Spleen (tissue), 11 donors: ENCODE measurements at regions not wholly inside any gene's neighbourhood (a gene's known extent, or its start where the extent isn't known, plus 50 kb on each side); places are given as distances from the start of the nearest gene placed in this dataset.

Source experiments
- DNase-seq: peaks from one replicate; pipeline ENCODE4 v3.0.0-alpha.2; 2020
- H3K27ac ChIP-seq, 8 donors: fragments of 200-600 bp; sonication (generic) in 7 of 8; 1 replicate in 4 of 8; 2 replicates in 4 of 8; pipeline versions ENCODE4 v1.5.0 to v1.8.0; 2016 to 2021; ENCODE audit warnings: inconsistent platforms in 4 of 8, mild to moderate bottlenecking in 4 of 8, moderate library complexity in 1 of 8
- H3K27me3 ChIP-seq, 7 donors: fragments of 200-600 bp; sonication (generic) in 6 of 7; replicated peaks in 1 of 7; 1 replicate in 4 of 7; 2 replicates in 3 of 7; pipeline versions ENCODE4 v1.5.0 to v1.8.0; 2016 to 2021; ENCODE audit warnings: inconsistent platforms in 3 of 7, mild to moderate bottlenecking in 1 of 7
- H3K36me3 ChIP-seq, 6 donors: fragments of 200-600 bp; sonication (generic) in 5 of 6; 1 replicate in 4 of 6; 2 replicates in 2 of 6; pipeline versions ENCODE4 v1.5.0 to v1.8.0; 2016 to 2021; ENCODE audit warnings: inconsistent platforms in 2 of 6
- H3K4me1 ChIP-seq, 6 donors: fragments of 200-600 bp; sonication (generic) in 5 of 6; 1 replicate in 3 of 6; 2 replicates in 3 of 6; pipeline versions ENCODE4 v1.5.0 to v1.8.0; 2016 to 2021; ENCODE audit warnings: inconsistent platforms in 3 of 6
- H3K4me3 ChIP-seq, 8 donors: fragments of 200-600 bp; sonication (generic) in 7 of 8; 1 replicate in 4 of 8; 2 replicates in 4 of 8; pipeline versions ENCODE4 v1.5.0 to v1.8.0; 2016 to 2021; ENCODE audit warnings: inconsistent platforms in 4 of 8, mild to moderate bottlenecking in 4 of 8, moderate library complexity in 2 of 8
- H3K9me3 ChIP-seq, 8 donors: fragments of 200-600 bp; sonication (generic) in 7 of 8; 1 replicate in 4 of 8; 2 replicates in 4 of 8; pipeline versions ENCODE4 v1.5.0 to v1.8.0; 2016 to 2021; ENCODE audit warnings: inconsistent platforms in 4 of 8
- POLR2A ChIP-seq, 3 donors: fragments of 450-650 bp; IDR thresholded peaks; one replicate each; pipeline ENCODE4 v1.5.1; 2017; ENCODE audit warnings: antibody characterized with exemption in 3 of 3, mild to moderate bottlenecking in 1 of 3
- POLR2AphosphoS5 ChIP-seq, 3 donors: sonication (generic); formaldehyde crosslinking; IDR thresholded peaks; one replicate each; pipeline ENCODE4 v1.5.1; 2017; ENCODE audit warnings: antibody characterized with exemption in 3 of 3
- WGBS, 5 donors: extraction: QIAGEN DNeasy Blood & Tissue Kit in 3 of 5; methylation state at CpG; one replicate each; pipeline versions ENCODE4 v1.1.5 to v1.1.7; 2013 to 2018; 5-methylcytosine and 5-hydroxymethylcytosine counted together
- intact Hi-C: fragments of 100-400 bp; cut with DNase I; formaldehyde crosslinking; loops from one replicate; pipeline ENCODE4 v1.15.0; 2023; ENCODE audit warnings: low total_unique reads
- TF ChIP-seq, protein P1 (sequence below), 11 experiments: fragments of 200-600 bp in 7 of 11; fragments of 450-650 bp in 4 of 11; sonication (generic) in 4 of 11; IDR thresholded peaks in 8 of 11; conservative IDR thresholded peaks in 3 of 11; 1 replicate in 7 of 11; 2 replicates in 4 of 11; pipeline versions ENCODE4 v1.4.0 to v1.8.0; 2016 to 2021; ENCODE audit warnings: antibody characterized with exemption in 11 of 11, inconsistent platforms in 4 of 11, mild to moderate bottlenecking in 1 of 11
- donor health status: healthy with polysubstance abuse.
- donor health status: DM: no; HTN: no; CAD: no; lungs with moderate emphysema.
- donor health status: DM: no; HTN: no; CAD: no.
- donor health status: Bipolar disorder and iron deficiency.
- donor health status: healthy.
- donor health status: DM: no; HTN: no; CAD: no.
- donor health status: DM: yes; HTN: yes; CAD: no.

DNA sequence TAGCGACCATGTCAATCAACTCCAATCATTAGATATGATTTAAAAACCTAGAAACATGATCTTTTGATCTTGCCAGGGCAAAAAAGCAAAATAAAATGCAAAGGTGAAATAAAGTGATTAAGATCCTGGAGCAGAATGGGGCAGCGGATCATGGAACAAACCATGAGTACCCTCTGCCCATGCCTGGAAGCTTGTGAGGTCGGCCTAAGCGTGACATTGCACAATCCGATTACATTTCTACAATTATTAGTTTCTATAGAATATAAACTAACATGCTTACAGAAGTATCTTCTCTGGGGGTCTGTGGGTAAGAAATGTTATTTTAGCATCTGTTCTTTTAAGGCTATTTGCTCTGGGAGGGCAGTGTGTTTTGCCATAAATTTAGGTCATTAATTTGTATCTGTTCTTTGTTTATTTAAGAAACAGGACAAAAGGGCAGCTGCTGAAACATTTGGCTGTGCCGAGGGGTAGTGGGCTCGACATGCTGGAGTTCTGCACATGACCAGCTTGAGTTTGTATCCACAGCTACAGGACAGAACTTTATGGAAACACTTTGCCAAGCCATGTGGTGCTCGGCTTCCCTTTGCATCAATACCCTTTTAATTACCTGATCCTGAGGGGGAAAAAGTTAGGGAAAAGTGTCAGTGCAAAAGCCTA, 55.9 kb downstream of the ZBTB18 start:
- H3K9me3 ChIP-seq: no peaks in the 10 kb centered on the region
- no peaks in the 10 kb centered on the region for H3K4me1 ChIP-seq
- TF ChIP-seq POLR2AphosphoS5 (IDR thresholded peaks at IDR 0.05) (no peak), POLR2A (IDR thresholded peaks at IDR 0.05) (no peak)
- TF ChIP-seq, protein P1, sequence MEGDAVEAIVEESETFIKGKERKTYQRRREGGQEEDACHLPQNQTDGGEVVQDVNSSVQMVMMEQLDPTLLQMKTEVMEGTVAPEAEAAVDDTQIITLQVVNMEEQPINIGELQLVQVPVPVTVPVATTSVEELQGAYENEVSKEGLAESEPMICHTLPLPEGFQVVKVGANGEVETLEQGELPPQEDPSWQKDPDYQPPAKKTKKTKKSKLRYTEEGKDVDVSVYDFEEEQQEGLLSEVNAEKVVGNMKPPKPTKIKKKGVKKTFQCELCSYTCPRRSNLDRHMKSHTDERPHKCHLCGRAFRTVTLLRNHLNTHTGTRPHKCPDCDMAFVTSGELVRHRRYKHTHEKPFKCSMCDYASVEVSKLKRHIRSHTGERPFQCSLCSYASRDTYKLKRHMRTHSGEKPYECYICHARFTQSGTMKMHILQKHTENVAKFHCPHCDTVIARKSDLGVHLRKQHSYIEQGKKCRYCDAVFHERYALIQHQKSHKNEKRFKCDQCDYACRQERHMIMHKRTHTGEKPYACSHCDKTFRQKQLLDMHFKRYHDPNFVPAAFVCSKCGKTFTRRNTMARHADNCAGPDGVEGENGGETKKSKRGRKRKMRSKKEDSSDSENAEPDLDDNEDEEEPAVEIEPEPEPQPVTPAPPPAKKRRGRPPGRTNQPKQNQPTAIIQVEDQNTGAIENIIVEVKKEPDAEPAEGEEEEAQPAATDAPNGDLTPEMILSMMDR (IDR thresholded peaks at IDR 0.05 in 8 of 11, conservative IDR thresholded peaks at IDR 0.05 in 3 of 11): no peak
- 83 to 91% (median 90%) methylated on average over 8 of the region's 8 CpGs for WGBS, 5 donors
- DNase-seq: no peak
- H3K27me3 ChIP-seq: peaks cover 0 to 13% (median 0%) of the 10 kb centered on the region in 7 donors
- no peak overlapping the region for H3K27ac ChIP-seq
- intact Hi-C loops: no loop called here
- H3K36me3 ChIP-seq: no peaks in the 10 kb centered on the region
- H3K4me3 ChIP-seq: no peak overlapping the region

DNA sequence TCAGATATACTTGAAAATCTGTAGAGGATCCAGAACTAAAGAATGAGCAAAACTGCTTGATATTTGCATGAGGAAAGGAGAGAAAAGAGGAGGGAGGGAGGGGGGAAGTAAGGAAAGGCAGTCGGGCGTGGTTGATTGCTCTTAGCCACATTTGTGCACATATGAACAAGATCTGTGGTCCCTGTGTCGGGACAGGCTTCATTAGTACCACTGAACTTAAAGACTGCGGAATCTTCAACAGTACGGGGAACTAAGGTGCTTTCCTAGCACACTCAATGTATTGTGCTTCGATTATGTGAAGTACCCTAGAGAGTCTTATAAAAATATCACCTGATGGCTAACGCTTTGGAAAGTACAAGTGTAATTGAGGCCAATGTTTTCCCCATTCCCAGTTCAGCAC, 59.9 kb downstream of the ZBTB18 start:
- intact Hi-C loops: no loop called here
- no peak overlapping the region for H3K27ac ChIP-seq
- H3K4me1 ChIP-seq: no peaks in the 10 kb centered on the region
- no peaks in the 10 kb centered on the region for H3K36me3 ChIP-seq
- no peak overlapping the region for H3K4me3 ChIP-seq
- 68 to 87% (median 82%) methylated on average over 7 of the region's 7 CpGs for WGBS, 5 donors
- TF ChIP-seq, protein P1 (IDR thresholded peaks at IDR 0.05 in 8 of 11, conservative IDR thresholded peaks at IDR 0.05 in 3 of 11): no peak
- TF ChIP-seq POLR2AphosphoS5 (IDR thresholded peaks at IDR 0.05): no peak
- no peak for TF ChIP-seq POLR2A (IDR thresholded peaks at IDR 0.05)
- peaks cover 0 to 5% (median 0%) of the 10 kb centered on the region in 7 donors for H3K27me3 ChIP-seq
- H3K9me3 ChIP-seq: no peaks in the 10 kb centered on the region
- no peak for DNase-seq

DNA sequence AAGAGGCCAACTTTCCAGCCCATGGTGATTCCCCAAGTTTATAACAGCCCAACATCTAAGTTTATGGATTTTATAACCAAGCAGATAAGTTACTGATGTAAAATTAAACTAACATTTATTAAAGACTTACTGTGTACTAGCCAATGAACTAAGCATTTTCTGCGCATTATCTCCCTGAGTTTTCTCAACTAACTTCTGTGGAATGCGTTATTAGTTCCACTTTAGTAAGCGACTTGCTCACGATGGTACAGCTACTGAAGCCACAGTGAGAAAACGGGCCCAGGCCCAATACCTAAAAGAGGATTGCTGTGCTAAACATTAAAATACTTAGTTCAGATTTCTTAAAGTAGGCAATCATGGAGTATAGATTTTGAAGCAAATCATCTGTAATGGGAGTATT, 61.0 kb downstream of the ZBTB18 start:
- H3K9me3 ChIP-seq: no peaks in the 10 kb centered on the region
- 96 to 99% (median 97%) methylated on average over 5 of the region's 5 CpGs for WGBS, 5 donors
- TF ChIP-seq POLR2AphosphoS5 (IDR thresholded peaks at IDR 0.05): no peak
- no peak for TF ChIP-seq POLR2A (IDR thresholded peaks at IDR 0.05)
- TF ChIP-seq, protein P1 (IDR thresholded peaks at IDR 0.05 in 8 of 11, conservative IDR thresholded peaks at IDR 0.05 in 3 of 11): no peak
- H3K36me3 ChIP-seq: no peaks in the 10 kb centered on the region
- H3K4me3 ChIP-seq: no peak overlapping the region
- no peak for DNase-seq
- no peaks in the 10 kb centered on the region for H3K4me1 ChIP-seq
- peaks cover 0 to 5% (median 0%) of the 10 kb centered on the region in 7 donors for H3K27me3 ChIP-seq
- intact Hi-C loops: no loop called here
- no peak overlapping the region for H3K27ac ChIP-seq

DNA sequence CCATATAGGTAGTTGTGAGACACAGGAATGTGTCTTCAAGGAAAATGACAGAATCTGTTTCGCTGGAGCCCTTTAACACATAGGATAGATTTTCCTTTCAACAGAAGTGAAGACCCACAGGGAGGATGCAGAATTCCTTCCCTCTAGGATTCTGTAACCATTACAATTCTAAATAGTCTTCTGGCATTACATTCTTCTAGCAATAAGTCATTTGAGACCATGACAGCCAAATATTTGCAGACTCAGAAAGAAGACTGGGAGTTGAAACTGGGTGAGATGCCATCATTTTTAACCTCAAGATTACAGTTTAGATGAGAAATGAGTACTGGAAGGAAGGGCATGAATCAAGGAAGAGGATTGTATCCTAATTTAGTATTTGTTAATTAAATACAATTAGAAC, 61.6 kb downstream of the ZBTB18 start:
- Histone ChIP-seq H3K4me1 (no peaks in the 10 kb centered on the region), H3K27ac (no peak overlapping the region), H3K9me3 (no peaks in the 10 kb centered on the region), H3K27me3 (peaks cover 0 to 5% (median 0%) of the 10 kb centered on the region in 7 donors), H3K4me3 (no peak overlapping the region), H3K36me3 (no peaks in the 10 kb centered on the region)
- TF ChIP-seq POLR2AphosphoS5 (IDR thresholded peaks at IDR 0.05) (no peak), POLR2A (IDR thresholded peaks at IDR 0.05) (no peak)
- TF ChIP-seq, protein P1 (IDR thresholded peaks at IDR 0.05 in 8 of 11, conservative IDR thresholded peaks at IDR 0.05 in 3 of 11): no peak
- intact Hi-C loops: no loop called here
- WGBS, 5 donors: 91 to 100% (median 97%) methylated on average over 1 of the region's 1 CpG
- DNase-seq: no peak
